Right cardiac atrium (tissue), 5 donors: ENCODE measurements at regions not wholly inside any gene's neighbourhood (a gene's known extent, or its start where the extent isn't known, plus 50 kb on each side); places are given as distances from the start of the nearest gene placed in this dataset.
"Not testable (repeated sequence)": the region's sequence is repeated elsewhere in the genome, so short reads cannot be mapped to it uniquely, and the experiment has no call there.

Experiments used
- ATAC-seq, 2 donors: fragments of 200-7000 bp; cut with Tn5 transposase; one replicate each; pipeline versions ENCODE4 v1.8.0 to v1.9.1; 2020; ENCODE audit warnings: moderate library complexity in 2 of 2, mild to moderate bottlenecking in 1 of 2
- DNase-seq, 3 donors: peaks; one replicate each; pipeline ENCODE4 v3.0.0-alpha.2; 2020
- H3K27ac ChIP-seq: one replicate; pipeline ENCODE4 v1.5.1; 2013; ENCODE audit warnings: mild to moderate bottlenecking, low read length, control low read depth, moderate library complexity
- H3K27me3 ChIP-seq: one replicate; pipeline ENCODE4 v1.6.1; 2013; ENCODE audit not compliant: control insufficient read depth, insufficient read depth
- H3K4me1 ChIP-seq: one replicate; pipeline ENCODE4 v1.6.1; 2013; ENCODE audit warnings: low read length; ENCODE audit not compliant: control insufficient read depth, insufficient read depth
- H3K4me3 ChIP-seq: one replicate; pipeline ENCODE4 v1.5.1; 2013; ENCODE audit warnings: low read length, control low read depth
- H3K9me3 ChIP-seq: one replicate; pipeline ENCODE4 v1.6.1; 2013; ENCODE audit warnings: low read length; ENCODE audit not compliant: control insufficient read depth
- WGBS: extraction: QIAGEN DNeasy Blood & Tissue Kit; methylation state at CpG from one replicate; pipeline ENCODE4 v1.1.7; 2013; 5-methylcytosine and 5-hydroxymethylcytosine counted together
- intact Hi-C, 4 donors: fragments of 100-400 bp; cut with DNase I; formaldehyde crosslinking; loops; one replicate each; pipeline versions ENCODE4 v1.11.0 to v1.14.0; 2022 to 2023
- donor health status: healthy with polysubstance abuse.
- donor health status: DM: no; HTN: yes; CAD: no.
- donor health status: DM: no; HTN: no; CAD: no.
- donor health status: DM: no; HTN: yes; CAD: no; lungs with severe emphysema.
- donor health status: DM: yes; HTN: yes; CAD: no.

GRCh38 chr7:112951070-112951469 lies 135.6 kb downstream of the GPR85 start:
- Histone ChIP-seq H3K27ac (no peak overlapping the region), H3K9me3 (no peaks in the 10 kb centered on the region), H3K4me3 (no peak overlapping the region), H3K27me3 (no peaks in the 10 kb centered on the region), H3K4me1 (no peaks in the 10 kb centered on the region)
- 75% methylated on average over 4 of the region's 4 CpGs for WGBS
- DNase-seq (no peak), ATAC-seq (no peak)
- intact Hi-C loops = no loop called here

- H3K9me3 ChIP-seq, ATAC-seq, intact Hi-C loops, H3K4me1 ChIP-seq, DNase-seq, H3K27ac ChIP-seq, H3K27me3 ChIP-seq, H3K4me3 ChIP-seq: not testable (repeated sequence)
- 66% methylated on average over 4 of the region's 4 CpGs for WGBS
Measured at GRCh38 chr7:112949682-112950081, 136.9 kb downstream of the GPR85 start.

GRCh38 chr7:112946350-112946749 lies 140.3 kb downstream of the GPR85 start:
- DNase-seq = no peak
- no peaks in the 10 kb centered on the region for H3K27me3 ChIP-seq
- intact Hi-C loops = no loop called here
- no peaks in the 10 kb centered on the region for H3K9me3 ChIP-seq
- H3K27ac ChIP-seq = no peak overlapping the region
- WGBS = 93% methylated on average over 2 of the region's 2 CpGs
- H3K4me1 ChIP-seq = no peaks in the 10 kb centered on the region
- no peak for ATAC-seq
- no peak overlapping the region for H3K4me3 ChIP-seq

- ATAC-seq (no peak), DNase-seq (no peak)
- 72% methylated on average over 3 of the region's 3 CpGs for WGBS
- intact Hi-C loops = no loop called here
- Histone ChIP-seq H3K27me3 (no peaks in the 10 kb centered on the region), H3K9me3 (no peaks in the 10 kb centered on the region), H3K4me1 (no peaks in the 10 kb centered on the region), H3K4me3 (no peak overlapping the region), H3K27ac (no peak overlapping the region)
Measured at GRCh38 chr7:112945046-112945445, 141.6 kb downstream of the GPR85 start.

GRCh38 chr7:112942981-112943380 lies 143.6 kb downstream of the GPR85 start:
- DNase-seq (no peak), ATAC-seq (no peak)
- no peak overlapping the region for H3K4me3 ChIP-seq
- no peaks in the 10 kb centered on the region for H3K27me3 ChIP-seq
- H3K9me3 ChIP-seq = no peaks in the 10 kb centered on the region
- WGBS = 98% methylated on average over 1 of the region's 1 CpG
- H3K27ac ChIP-seq = no peak overlapping the region
- H3K4me1 ChIP-seq = no peaks in the 10 kb centered on the region
- intact Hi-C loops = no loop called here

GRCh38 chr7:112942125-112942524 lies 144.5 kb downstream of the GPR85 start:
- ATAC-seq, DNase-seq, H3K4me3 ChIP-seq, H3K27ac ChIP-seq, intact Hi-C loops, H3K9me3 ChIP-seq, H3K4me1 ChIP-seq, H3K27me3 ChIP-seq: not testable (repeated sequence)
- 96% methylated on average over 6 of the region's 6 CpGs for WGBS

- Histone ChIP-seq H3K27ac (peak overlapping the region; percentile 88), H3K9me3 (no peaks in the 10 kb centered on the region), H3K27me3 (no peaks in the 10 kb centered on the region), H3K4me3 (peak overlapping the region; percentile 78), H3K4me1 (peaks cover 3% of the 10 kb centered on the region)
- intact Hi-C loops = no loop called here
- 11% methylated on average over 8 of the region's 8 CpGs for WGBS
- DNase-seq (no peak), ATAC-seq (peak; percentile 43 to 62)
Measured at GRCh38 chr7:112940314-112940732, 146.3 kb downstream of the GPR85 start.

GRCh38 chr7:112939574-112940313 lies 146.9 kb downstream of the GPR85 start:
- WGBS = under 1% methylated on average over 55 of the region's 55 CpGs
- no peaks in the 10 kb centered on the region for H3K9me3 ChIP-seq
- peaks cover 3% of the 10 kb centered on the region for H3K4me1 ChIP-seq
- intact Hi-C loops = no loop called here
- H3K4me3 ChIP-seq = peak overlapping the region; percentile 98
- DNase-seq (peak; percentile 99 to 100 (median 99)), ATAC-seq (peak; percentile 99)
- no peaks in the 10 kb centered on the region for H3K27me3 ChIP-seq
- peak overlapping the region; percentile 88 for H3K27ac ChIP-seq

GRCh38 chr7:112938863-112939573 lies 147.6 kb downstream of the GPR85 start:
- Histone ChIP-seq H3K27me3 (no peaks in the 10 kb centered on the region), H3K27ac (peak overlapping the region; percentile 83), H3K4me1 (peaks cover 3% of the 10 kb centered on the region), H3K4me3 (peak overlapping the region; percentile 98), H3K9me3 (no peaks in the 10 kb centered on the region)
- intact Hi-C loops = no loop called here
- DNase-seq (peak; percentile 32 to 66 (median 64)), ATAC-seq (peak; percentile 10 to 20)
- under 1% methylated on average over 26 of the region's 26 CpGs for WGBS

- WGBS = 59% methylated on average over 3 of the region's 3 CpGs
Measured at GRCh38 chr7:112937651-112938415, 147.6 kb upstream of the TMEM168 start.

GRCh38 chr7:112933598-112933997 lies 143.4 kb upstream of the TMEM168 start:
- WGBS = 81% methylated on average over 3 of the region's 3 CpGs
- intact Hi-C loops = no loop called here

More at GRCh38 chr7:112937651-112938415, 147.6 kb upstream of the TMEM168 start:
- DNase-seq = no peak
- H3K27ac ChIP-seq = no peak overlapping the region
- H3K27me3 ChIP-seq = no peaks in the 10 kb centered on the region
- peaks cover 3% of the 10 kb centered on the region for H3K4me1 ChIP-seq
- ATAC-seq = no peak
- H3K4me3 ChIP-seq = peak overlapping the region; percentile 98
- intact Hi-C loops = no loop called here
- no peaks in the 10 kb centered on the region for H3K9me3 ChIP-seq

More at GRCh38 chr7:112933598-112933997, 143.4 kb upstream of the TMEM168 start:
- DNase-seq (no peak), ATAC-seq (no peak)
- Histone ChIP-seq H3K9me3 (no peaks in the 10 kb centered on the region), H3K27me3 (no peaks in the 10 kb centered on the region), H3K4me3 (no peak overlapping the region), H3K27ac (no peak overlapping the region), H3K4me1 (peaks cover 3% of the 10 kb centered on the region)
